Small intestine (tissue), 7 donors: ENCODE measurements at regions not wholly inside any gene's neighbourhood (a gene's known extent, or its start where the extent isn't known, plus 50 kb on each side); places are given as distances from the start of the nearest gene placed in this dataset.
A peak's percentile ranks its signal among the peaks of the same experiment; 100 is the strongest.

Experiments used
- DNase-seq, 2 donors: peaks; one replicate each; pipeline versions ENCODE4 v3.0.0 to v3.0.0-alpha.2; 2013
- FAIRE-seq: peaks from 2 replicates; lab custom pipeline; 2012; peaks lifted over from hg19 to GRCh38; lab: Jason Lieb, UNC
- H3K27ac ChIP-seq, 3 donors: one replicate each; pipeline ENCODE4 v1.5.1; 2013; ENCODE audit warnings: low read length in 2 of 3, mild to moderate bottlenecking in 2 of 3, control low read depth in 1 of 3, inconsistent platforms in 1 of 3, low read depth in 1 of 3, moderate library complexity in 1 of 3
- H3K27me3 ChIP-seq, 3 donors: one replicate each; pipeline ENCODE4 v1.6.1; 2013; ENCODE audit warnings: low read length in 3 of 3, inconsistent platforms in 1 of 3; ENCODE audit not compliant: control insufficient read depth in 3 of 3, insufficient read depth in 3 of 3
- H3K36me3 ChIP-seq, 3 donors: one replicate each; pipeline ENCODE4 v1.6.1; 2013; ENCODE audit warnings: low read length in 3 of 3, inconsistent platforms in 1 of 3, low read depth in 1 of 3, mild to moderate bottlenecking in 1 of 3, moderate library complexity in 1 of 3; ENCODE audit not compliant: control insufficient read depth in 3 of 3, insufficient read depth in 2 of 3
- H3K4me1 ChIP-seq, 3 donors: one replicate each; pipeline ENCODE4 v1.6.1; 2013; ENCODE audit warnings: low read length in 2 of 3, inconsistent platforms in 1 of 3, low read depth in 1 of 3, mild to moderate bottlenecking in 1 of 3, moderate library complexity in 1 of 3; ENCODE audit not compliant: control insufficient read depth in 3 of 3, insufficient read depth in 2 of 3
- H3K4me3 ChIP-seq, 3 donors: one replicate each; pipeline ENCODE4 v1.5.1; 2013; ENCODE audit warnings: low read length in 3 of 3, control low read depth in 1 of 3, inconsistent platforms in 1 of 3, low read depth in 1 of 3, mild to moderate bottlenecking in 1 of 3, moderate library complexity in 1 of 3
- H3K9me3 ChIP-seq, 2 donors: one replicate each; pipeline ENCODE4 v1.6.1; 2013; ENCODE audit warnings: low read depth in 1 of 2, low read length in 1 of 2; ENCODE audit not compliant: control insufficient read depth in 2 of 2, insufficient read depth in 1 of 2
- WGBS, 3 donors: extraction: QIAGEN DNeasy Blood & Tissue Kit; methylation state at CpG; one replicate each; pipeline ENCODE4 v1.1.7; 2013; 5-methylcytosine and 5-hydroxymethylcytosine counted together
- donor health status: healthy with polysubstance abuse.
- donor health status: control.
- donor health status: control.
- donor health status: Bipolar disorder and iron deficiency.
- donor health status: healthy.

DNA sequence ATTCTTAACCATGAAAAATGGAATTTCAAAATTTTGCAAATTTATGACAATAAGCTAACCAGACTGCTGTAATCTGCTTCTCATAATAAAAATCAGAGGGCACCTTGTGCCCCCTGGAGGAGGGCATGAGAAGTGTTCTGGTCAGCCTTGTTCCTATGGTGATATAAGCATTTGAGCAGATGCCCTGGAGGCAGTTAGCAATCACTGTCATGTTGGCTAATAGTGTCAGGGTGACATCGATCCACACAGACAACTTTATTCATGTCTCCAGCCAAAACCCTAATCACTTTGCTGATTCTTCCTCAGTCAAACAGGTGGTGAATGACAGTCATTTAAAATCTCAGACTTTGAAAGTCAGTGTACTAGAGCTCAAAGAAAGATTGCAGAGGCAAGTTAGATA, 943.0 kb downstream of the GALC start:
- Histone ChIP-seq H3K4me1 (no peaks in the 10 kb centered on the region), H3K27ac (no peak overlapping the region), H3K36me3 (no peaks in the 10 kb centered on the region), H3K27me3 (no peaks in the 10 kb centered on the region), H3K9me3 (peaks cover 0 to 2% of the 10 kb centered on the region in 2 donors), H3K4me3 (no peak overlapping the region)
- whole genome bisulfite sequencing, 3 donors, result 26 to 32% (median 26%) methylated on average over 1 of the region's 1 CpG
- FAIRE-seq, result no peak
- peak in 1 of 2 donors; percentile 11 for DNase-seq

DNA sequence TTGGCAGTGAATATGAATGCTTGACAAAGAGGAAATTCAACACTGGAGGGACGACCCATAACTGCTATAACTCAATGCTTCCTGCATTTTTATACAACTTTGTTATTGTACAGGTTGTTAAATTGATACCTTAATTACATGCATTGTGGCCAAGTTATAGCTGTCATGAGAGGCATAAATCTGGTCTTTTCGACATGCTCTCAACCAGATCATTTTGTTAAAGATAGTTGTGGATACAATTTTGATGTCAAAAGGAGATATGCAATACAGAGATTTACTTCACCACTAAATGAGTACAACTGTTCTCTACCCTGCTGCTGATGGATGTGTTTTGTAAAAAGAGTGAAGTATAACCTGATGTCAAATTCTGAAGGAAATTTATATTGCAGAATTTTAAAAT, 946.0 kb downstream of the GALC start:
- H3K4me1 ChIP-seq, result no peaks in the 10 kb centered on the region
- H3K36me3 ChIP-seq, result no peaks in the 10 kb centered on the region
- 65 to 76% (median 70%) methylated on average over 2 of the region's 2 CpGs for WGBS, 3 donors
- no peak overlapping the region for H3K4me3 ChIP-seq
- no peaks in the 10 kb centered on the region for H3K27me3 ChIP-seq
- H3K9me3 ChIP-seq, result peaks cover 0 to 2% of the 10 kb centered on the region in 2 donors
- no peak overlapping the region for H3K27ac ChIP-seq
- no peak for DNase-seq
- FAIRE-seq, result no peak

DNA sequence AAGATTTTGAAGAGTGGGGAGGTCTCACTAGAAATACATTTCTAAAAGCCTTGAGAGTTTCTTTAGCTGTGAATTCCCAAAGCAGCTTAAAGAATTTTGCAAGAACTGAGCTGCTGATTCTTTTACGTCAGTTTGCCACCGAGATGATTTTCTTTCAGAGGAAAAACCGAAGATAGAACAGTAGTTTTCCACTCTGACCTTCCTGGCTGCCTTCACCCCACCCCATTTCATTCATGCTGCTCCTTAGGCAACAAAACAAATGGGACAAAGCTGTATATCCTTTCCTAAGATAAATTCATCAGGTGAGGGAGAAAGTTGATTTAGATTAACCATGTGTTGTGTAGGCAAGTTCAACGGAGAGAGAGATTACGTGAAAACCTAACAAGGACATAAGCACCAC, 947.0 kb downstream of the GALC start:
- 73 to 81% (median 76%) methylated on average over 5 of the region's 5 CpGs for WGBS, 3 donors
- no peak for DNase-seq

DNA sequence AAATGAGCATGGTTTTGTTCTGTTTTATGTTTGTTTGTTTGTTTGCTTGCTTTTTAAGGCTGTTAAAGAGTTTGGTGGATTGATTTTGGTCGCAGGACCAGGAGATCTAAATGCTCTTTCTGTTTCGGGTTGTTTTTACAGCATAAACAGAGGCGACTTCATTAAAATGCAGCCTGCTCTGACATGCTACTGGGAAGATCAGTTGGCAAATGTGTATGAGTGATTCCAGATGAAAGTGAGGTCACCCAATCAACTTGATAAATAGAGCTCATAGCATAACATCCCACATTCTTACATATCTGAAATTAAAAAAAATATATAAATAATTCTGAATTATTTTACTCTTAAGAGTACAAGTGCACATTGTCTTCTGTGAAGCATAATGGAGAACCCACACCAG, 947.7 kb downstream of the GALC start:
- DNase-seq (no peak), FAIRE-seq (no peak)
- H3K4me1 ChIP-seq, result no peaks in the 10 kb centered on the region
- no peak overlapping the region for H3K27ac ChIP-seq
- H3K36me3 ChIP-seq, result no peaks in the 10 kb centered on the region
- WGBS, 3 donors, result 56 to 66% (median 64%) methylated on average over 3 of the region's 3 CpGs
- no peaks in the 10 kb centered on the region for H3K27me3 ChIP-seq
- H3K9me3 ChIP-seq, result no peaks in the 10 kb centered on the region
- H3K4me3 ChIP-seq, result no peak overlapping the region

More for the DNA sequence above, 947.0 kb downstream of the GALC start:
- no peak for FAIRE-seq
- Histone ChIP-seq H3K4me3 (no peak overlapping the region), H3K36me3 (no peaks in the 10 kb centered on the region), H3K4me1 (no peaks in the 10 kb centered on the region), H3K9me3 (peaks cover 0 to 2% of the 10 kb centered on the region in 2 donors), H3K27ac (no peak overlapping the region), H3K27me3 (no peaks in the 10 kb centered on the region)

DNA sequence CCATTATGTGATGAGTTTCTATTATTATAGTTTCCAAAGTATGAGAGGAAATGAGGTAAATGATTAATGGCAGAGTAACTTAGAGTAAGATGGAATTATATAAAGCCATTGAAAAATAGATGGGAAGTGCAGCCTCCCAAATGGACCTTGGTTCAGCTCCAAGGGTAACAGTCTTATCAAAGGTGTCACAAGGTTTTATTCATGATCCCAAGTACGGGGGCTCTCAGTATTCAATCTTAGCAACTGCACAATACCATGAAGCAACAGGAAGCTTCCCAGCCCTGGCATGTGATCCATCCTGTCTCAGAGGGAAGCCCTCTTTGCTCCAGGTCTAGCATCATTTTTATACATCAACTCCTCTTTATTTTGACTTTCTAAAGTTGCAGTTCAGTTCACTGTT, 948.2 kb downstream of the GALC start:
- WGBS, 3 donors, result 13 to 39% (median 15%) methylated on average over 1 of the region's 1 CpG
- H3K9me3 ChIP-seq, result no peaks in the 10 kb centered on the region
- H3K4me1 ChIP-seq, result no peaks in the 10 kb centered on the region
- no peak overlapping the region for H3K27ac ChIP-seq
- FAIRE-seq (no peak), DNase-seq (no peak)
- H3K4me3 ChIP-seq, result no peak overlapping the region
- no peaks in the 10 kb centered on the region for H3K27me3 ChIP-seq
- H3K36me3 ChIP-seq, result no peaks in the 10 kb centered on the region

DNA sequence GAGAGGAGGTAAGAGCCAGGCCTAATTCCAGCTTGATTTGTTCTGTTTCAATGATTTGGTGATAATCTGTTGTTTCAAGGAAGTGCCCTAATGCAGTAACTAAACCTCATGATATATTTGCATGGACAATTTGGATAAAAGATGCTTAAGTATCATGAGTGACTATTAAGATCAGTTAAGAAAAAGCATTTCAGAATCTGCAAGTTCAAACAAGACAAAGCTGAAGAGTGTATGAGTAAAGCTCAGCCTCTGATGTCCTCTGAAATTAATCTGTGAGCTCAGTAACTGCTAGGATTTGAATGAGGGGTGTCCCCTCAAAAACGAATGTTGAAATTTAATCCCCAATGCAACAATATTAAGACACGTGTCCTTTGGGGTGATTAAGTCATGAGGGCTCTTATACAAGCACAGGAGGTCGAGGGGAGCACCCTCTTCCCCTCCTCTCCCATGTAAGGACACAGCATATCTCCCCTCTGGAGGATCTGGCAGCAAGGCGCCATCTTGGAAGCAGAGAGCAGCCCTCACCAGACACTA, 949.2 kb downstream of the GALC start:
- H3K36me3 ChIP-seq, result no peaks in the 10 kb centered on the region
- WGBS, 3 donors, result 46 to 65% (median 51%) methylated on average over 4 of the region's 4 CpGs
- H3K27me3 ChIP-seq, result no peaks in the 10 kb centered on the region
- H3K9me3 ChIP-seq, result no peaks in the 10 kb centered on the region
- FAIRE-seq (no peak), DNase-seq (no peak)
- no peaks in the 10 kb centered on the region for H3K4me1 ChIP-seq
- no peak overlapping the region for H3K4me3 ChIP-seq
- H3K27ac ChIP-seq, result no peak overlapping the region

DNA sequence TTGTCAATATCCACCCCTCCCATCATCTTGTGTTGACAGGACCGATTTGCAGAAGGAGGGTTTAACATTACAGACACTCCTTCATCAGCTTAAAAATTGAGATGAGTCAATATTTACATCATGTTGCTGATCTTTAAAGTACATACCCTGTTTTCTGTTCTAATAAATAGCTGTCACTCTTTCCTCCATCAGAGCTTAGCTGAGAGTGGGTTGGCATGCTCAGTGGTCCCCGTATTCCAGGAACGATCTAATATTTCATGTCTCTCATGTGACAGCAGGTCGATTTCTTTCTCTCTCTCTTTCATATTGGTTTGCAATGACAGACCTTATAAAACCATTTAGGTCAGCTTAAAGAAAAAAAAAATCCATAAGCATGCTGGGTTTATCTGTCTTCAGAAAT, 950.6 kb downstream of the GALC start:
- Histone ChIP-seq H3K9me3 (no peaks in the 10 kb centered on the region), H3K27ac (no peak overlapping the region), H3K4me1 (no peaks in the 10 kb centered on the region), H3K36me3 (no peaks in the 10 kb centered on the region), H3K27me3 (no peaks in the 10 kb centered on the region), H3K4me3 (no peak overlapping the region)
- WGBS, 3 donors, result 50 to 73% (median 52%) methylated on average over 4 of the region's 4 CpGs
- FAIRE-seq, result no peak
- DNase-seq, result no peak

DNA sequence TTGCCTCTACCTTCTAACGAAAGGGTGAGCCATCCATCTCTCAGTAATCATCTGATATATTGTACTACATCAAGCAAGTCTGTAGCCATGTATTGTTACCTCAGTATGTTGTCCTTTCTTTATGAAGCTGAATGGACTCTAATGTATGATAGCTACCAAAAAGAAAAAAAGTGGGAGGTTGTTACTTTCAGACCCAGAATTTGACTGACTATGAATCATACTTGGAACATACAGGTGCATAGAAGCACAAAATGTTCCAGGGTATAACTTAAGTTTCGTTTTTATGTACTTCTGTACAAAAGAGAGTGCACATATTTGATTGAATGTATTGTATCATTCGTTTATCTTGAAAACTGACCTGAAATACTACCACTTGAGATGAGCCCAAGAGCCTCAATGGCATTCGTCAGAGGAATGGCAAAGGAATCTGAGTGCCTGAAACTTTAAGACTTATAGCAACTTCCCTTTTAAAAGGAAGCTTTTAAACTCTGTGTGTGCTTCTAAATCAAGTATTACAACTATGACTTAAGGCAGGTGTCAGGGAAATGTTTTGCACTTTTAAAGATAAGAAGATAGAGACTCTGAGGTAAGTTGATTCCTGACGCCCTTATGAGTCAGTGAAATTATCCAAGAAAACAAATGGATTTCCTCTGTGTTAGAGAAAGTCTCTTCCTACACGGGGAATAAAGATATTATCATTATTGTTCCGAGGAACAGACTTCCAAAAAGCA, 951.5 kb downstream of the GALC start:
- FAIRE-seq (no peak), DNase-seq (no peak)
- Histone ChIP-seq H3K27ac (no peak overlapping the region), H3K4me3 (no peak overlapping the region), H3K27me3 (no peaks in the 10 kb centered on the region), H3K36me3 (no peaks in the 10 kb centered on the region), H3K9me3 (no peaks in the 10 kb centered on the region), H3K4me1 (no peaks in the 10 kb centered on the region)
- 36 to 45% (median 44%) methylated on average over 7 of the region's 7 CpGs for WGBS, 3 donors

DNA sequence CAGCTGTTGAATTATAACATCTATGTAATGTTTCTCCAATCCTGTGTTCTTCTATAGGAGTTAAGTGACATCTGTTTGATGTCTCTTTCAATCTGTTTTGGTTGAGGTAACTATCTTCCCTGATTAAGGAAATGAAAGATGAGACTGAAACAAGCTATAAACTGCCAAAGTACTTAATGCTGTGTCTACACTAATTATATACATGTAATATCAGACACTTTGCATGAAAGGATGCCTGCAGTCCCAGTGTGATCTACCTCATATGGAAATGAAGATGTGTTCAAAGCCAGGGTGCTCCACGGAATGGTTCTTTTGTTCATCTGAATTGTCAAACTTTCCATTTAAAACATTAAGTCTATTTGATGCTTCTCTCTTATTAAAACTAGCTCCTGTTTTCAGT, 958.3 kb downstream of the GALC start:
- WGBS, 3 donors, result 65 to 74% (median 72%) methylated on average over 1 of the region's 1 CpG
- FAIRE-seq (no peak), DNase-seq (no peak)
- Histone ChIP-seq H3K4me3 (no peak overlapping the region), H3K27me3 (no peaks in the 10 kb centered on the region), H3K9me3 (no peaks in the 10 kb centered on the region), H3K27ac (no peak overlapping the region), H3K36me3 (no peaks in the 10 kb centered on the region), H3K4me1 (no peaks in the 10 kb centered on the region)
